ENCODE measurements at regions not wholly inside any gene's neighbourhood (a gene's known extent, or its start where the extent isn't known, plus 50 kb on each side); places are given as distances from the start of the nearest gene placed in this dataset.
"Not testable (repeated sequence)": the region's sequence is repeated elsewhere in the genome, so short reads cannot be mapped to it uniquely, and the experiment has no call there.

DNA sequence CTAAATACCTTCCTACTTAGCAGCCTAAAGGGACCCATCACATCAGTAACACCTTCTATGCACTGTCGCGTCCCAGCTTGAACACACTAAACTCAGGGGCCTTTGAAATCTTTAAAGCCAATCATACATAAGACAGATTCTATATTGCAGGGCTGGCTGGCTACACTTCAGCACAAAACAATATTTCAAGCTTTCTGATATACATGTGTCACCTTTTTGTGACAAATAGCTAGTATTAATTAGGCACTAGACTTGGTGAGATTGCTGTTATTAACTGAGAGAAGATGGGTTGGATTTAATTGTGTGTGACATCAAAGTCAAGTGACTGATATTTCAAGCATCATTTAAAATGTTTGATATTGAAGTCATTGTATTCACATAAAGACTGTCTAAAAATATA lies 148.4 kb downstream of the ZIC4 start:
- Histone ChIP-seq H2AK5ac (ENCODE audit: low read length) (no peak overlapping the region), H4K91ac (ENCODE audit: low read depth, low read length) (no peak overlapping the region), H2AFZ (ENCODE audit: insufficient read depth, low read length, poor library complexity) (no peak overlapping the region), H3K18ac (ENCODE audit: low read length) (no peak overlapping the region), H3K4me3 (ENCODE audit: low read depth, low read length) (no peak overlapping the region), H3K79me2 (ENCODE audit: control insufficient read depth, insufficient read depth, low read length, poor library complexity) (no peaks in the 10 kb centered on the region), H4K8ac (ENCODE audit: low read depth, low read length) (no peak overlapping the region), H2BK5ac (ENCODE audit: low read depth, low read length, poor library complexity) (no peak overlapping the region), H3K14ac (ENCODE audit: low read length) (no peak overlapping the region), H3K4me1 (ENCODE audit: control insufficient read depth in 1 of 2, insufficient read depth in 2 of 2, low read length in 2 of 2) (no peaks in the 10 kb centered on the region), H3K9ac (ENCODE audit: low read length) (no peak overlapping the region), H2BK12ac (ENCODE audit: low read length) (no peak overlapping the region), H3K9me3 (ENCODE audit: insufficient read depth, low read depth, low read length) (no peaks in the 10 kb centered on the region), H3K27me3 (ENCODE audit: insufficient read depth, low read length) (no peaks in the 10 kb centered on the region), H3K4ac (ENCODE audit: low read depth, low read length) (no peak overlapping the region), H4K12ac (ENCODE audit: low read depth, low read length) (no peak overlapping the region), H3K79me1 (ENCODE audit: low read length) (no peaks in the 10 kb centered on the region), H3K4me2 (ENCODE audit: low read length) (no peak overlapping the region), H3K27ac (ENCODE audit: low read depth, low read length) (no peak overlapping the region), H2BK120ac (ENCODE audit: insufficient read depth, low read length, poor library complexity) (no peak overlapping the region), H3K23ac (ENCODE audit: low read length) (no peak overlapping the region), H3K36me3 (ENCODE audit: control insufficient read depth in 1 of 2, insufficient read depth in 2 of 2, low read length in 2 of 2) (no peaks in the 10 kb centered on the region)
- no CpG with 5 or more reads among the region's 2 CpGs for WGBS (ENCODE audit: extremely low coverage, insufficient coverage, insufficient read length)
- no peak for DNase-seq

DNA sequence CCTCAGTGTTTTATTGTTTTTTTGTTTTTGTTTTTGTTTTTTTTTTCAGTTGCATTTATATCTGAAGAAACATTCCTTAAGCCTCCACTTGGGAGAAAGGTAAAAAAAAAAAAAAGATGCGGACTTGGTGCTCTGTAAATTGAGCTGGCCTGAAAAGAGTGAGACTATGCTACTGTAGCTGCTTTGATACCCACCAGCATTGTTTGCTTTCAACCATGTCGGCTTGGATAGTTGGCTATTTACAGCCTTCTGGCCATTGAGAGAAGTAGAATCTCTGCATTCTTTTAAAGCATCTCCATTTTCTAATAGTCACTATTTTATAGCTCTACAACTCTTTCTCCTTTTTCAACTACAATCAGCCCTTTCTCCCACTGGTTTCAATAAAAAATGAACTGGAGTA lies 149.6 kb downstream of the ZIC4 start:
- DNase-seq = no peak
- H4K8ac ChIP-seq (ENCODE audit: low read depth, low read length) = no peak overlapping the region
- no peaks in the 10 kb centered on the region for H3K79me2 ChIP-seq (ENCODE audit: control insufficient read depth, insufficient read depth, low read length, poor library complexity)
- no peak overlapping the region for H2BK5ac ChIP-seq (ENCODE audit: low read depth, low read length, poor library complexity)
- H3K36me3 ChIP-seq (ENCODE audit: control insufficient read depth in 1 of 2, insufficient read depth in 2 of 2, low read length in 2 of 2) = no peaks in the 10 kb centered on the region
- H3K79me1 ChIP-seq (ENCODE audit: low read length) = no peaks in the 10 kb centered on the region
- no peak overlapping the region for H3K4me3 ChIP-seq (ENCODE audit: low read depth, low read length)
- H3K14ac ChIP-seq (ENCODE audit: low read length) = no peak overlapping the region
- no peak overlapping the region for H3K9ac ChIP-seq (ENCODE audit: low read length)
- no peak overlapping the region for H2AFZ ChIP-seq (ENCODE audit: insufficient read depth, low read length, poor library complexity)
- no peak overlapping the region for H2AK5ac ChIP-seq (ENCODE audit: low read length)
- H3K4me1 ChIP-seq (ENCODE audit: control insufficient read depth in 1 of 2, insufficient read depth in 2 of 2, low read length in 2 of 2) = no peaks in the 10 kb centered on the region
- no CpG with 5 or more reads among the region's 2 CpGs for WGBS (ENCODE audit: extremely low coverage, insufficient coverage, insufficient read length)
- no peak overlapping the region for H3K18ac ChIP-seq (ENCODE audit: low read length)
- H3K9me3 ChIP-seq (ENCODE audit: insufficient read depth, low read depth, low read length) = no peaks in the 10 kb centered on the region
- no peak overlapping the region for H3K4ac ChIP-seq (ENCODE audit: low read depth, low read length)
- no peak overlapping the region for H2BK120ac ChIP-seq (ENCODE audit: insufficient read depth, low read length, poor library complexity)
- H3K27ac ChIP-seq (ENCODE audit: low read depth, low read length) = no peak overlapping the region
- no peak overlapping the region for H3K4me2 ChIP-seq (ENCODE audit: low read length)
- H4K12ac ChIP-seq (ENCODE audit: low read depth, low read length) = no peak overlapping the region
- H3K23ac ChIP-seq (ENCODE audit: low read length) = no peak overlapping the region
- no peak overlapping the region for H4K91ac ChIP-seq (ENCODE audit: low read depth, low read length)
- H2BK12ac ChIP-seq (ENCODE audit: low read length) = no peak overlapping the region
- H3K27me3 ChIP-seq (ENCODE audit: insufficient read depth, low read length) = no peaks in the 10 kb centered on the region

DNA sequence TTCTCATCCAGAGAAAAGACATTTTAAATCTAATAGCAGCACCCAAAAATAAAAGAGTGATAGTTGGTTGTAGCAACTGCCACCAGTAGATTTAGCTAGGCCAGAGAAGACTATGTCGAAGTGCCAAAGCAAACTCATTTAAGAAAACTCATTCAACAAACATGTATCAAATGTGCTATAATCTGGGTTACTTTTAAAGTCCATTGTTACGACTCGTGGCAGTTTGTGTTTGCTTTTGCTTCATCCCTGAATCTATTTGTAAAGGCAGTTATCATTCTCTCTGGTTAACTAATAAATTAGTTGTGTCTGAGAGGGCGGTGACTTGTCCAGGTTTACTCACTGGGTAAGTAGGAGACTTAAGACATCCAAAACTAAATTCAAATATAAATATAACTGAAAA lies 159.4 kb downstream of the ZIC4 start:
- no CpG with 5 or more reads among the region's 4 CpGs for WGBS (ENCODE audit: extremely low coverage, insufficient coverage, insufficient read length)
- Histone ChIP-seq H3K4me2 (ENCODE audit: low read length) (no peak overlapping the region), H2BK12ac (ENCODE audit: low read length) (no peak overlapping the region), H3K9me3 (ENCODE audit: insufficient read depth, low read depth, low read length) (no peaks in the 10 kb centered on the region), H3K14ac (ENCODE audit: low read length) (no peak overlapping the region), H2BK5ac (ENCODE audit: low read depth, low read length, poor library complexity) (no peak overlapping the region), H4K12ac (ENCODE audit: low read depth, low read length) (no peak overlapping the region), H3K27ac (ENCODE audit: low read depth, low read length) (no peak overlapping the region), H3K9ac (ENCODE audit: low read length) (no peak overlapping the region), H3K79me2 (ENCODE audit: control insufficient read depth, insufficient read depth, low read length, poor library complexity) (no peaks in the 10 kb centered on the region), H3K27me3 (ENCODE audit: insufficient read depth, low read length) (no peaks in the 10 kb centered on the region), H3K4ac (ENCODE audit: low read depth, low read length) (no peak overlapping the region), H3K4me1 (ENCODE audit: control insufficient read depth in 1 of 2, insufficient read depth in 2 of 2, low read length in 2 of 2) (no peaks in the 10 kb centered on the region), H3K4me3 (ENCODE audit: low read depth, low read length) (no peak overlapping the region), H3K79me1 (ENCODE audit: low read length) (no peaks in the 10 kb centered on the region), H2AFZ (ENCODE audit: insufficient read depth, low read length, poor library complexity) (no peak overlapping the region), H3K18ac (ENCODE audit: low read length) (no peak overlapping the region), H4K8ac (ENCODE audit: low read depth, low read length) (no peak overlapping the region), H2AK5ac (ENCODE audit: low read length) (no peak overlapping the region), H3K23ac (ENCODE audit: low read length) (no peak overlapping the region), H2BK120ac (ENCODE audit: insufficient read depth, low read length, poor library complexity) (no peak overlapping the region), H4K91ac (ENCODE audit: low read depth, low read length) (no peak overlapping the region), H3K36me3 (ENCODE audit: control insufficient read depth in 1 of 2, insufficient read depth in 2 of 2, low read length in 2 of 2) (no peaks in the 10 kb centered on the region)
- no peak for DNase-seq

DNA sequence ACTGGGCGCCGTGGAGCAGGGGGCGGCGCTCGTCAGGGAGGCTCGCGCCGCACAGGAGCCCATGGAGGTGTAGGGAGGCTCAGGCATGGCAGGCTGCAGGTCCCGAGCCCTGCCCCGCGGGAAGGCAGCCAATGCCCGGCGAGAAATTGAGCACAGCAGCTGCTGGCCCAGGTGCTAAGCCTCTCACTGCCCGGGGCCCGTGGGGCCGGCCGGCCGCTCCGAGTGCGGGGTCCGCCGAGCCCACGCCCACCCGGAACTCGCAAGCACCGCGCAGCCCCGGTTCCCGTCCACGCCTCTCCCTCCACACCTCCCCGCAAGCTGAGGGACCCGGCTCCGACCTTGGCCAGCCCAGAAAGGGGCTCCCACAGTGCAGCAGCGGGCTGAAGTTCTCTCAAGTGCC lies 160.7 kb downstream of the ZIC4 start:
- not testable (repeated sequence) for H3K27ac ChIP-seq (ENCODE audit: low read depth, low read length); H3K4me2 ChIP-seq (ENCODE audit: low read length); H2AFZ ChIP-seq (ENCODE audit: insufficient read depth, low read length, poor library complexity); H3K9ac ChIP-seq (ENCODE audit: low read length); H3K4me3 ChIP-seq (ENCODE audit: low read depth, low read length); H4K8ac ChIP-seq (ENCODE audit: low read depth, low read length); H3K18ac ChIP-seq (ENCODE audit: low read length); H3K9me3 ChIP-seq (ENCODE audit: insufficient read depth, low read depth, low read length); H3K14ac ChIP-seq (ENCODE audit: low read length); H3K79me1 ChIP-seq (ENCODE audit: low read length); DNase-seq; H3K27me3 ChIP-seq (ENCODE audit: insufficient read depth, low read length); H3K79me2 ChIP-seq (ENCODE audit: control insufficient read depth, insufficient read depth, low read length, poor library complexity); H2BK12ac ChIP-seq (ENCODE audit: low read length); H3K4me1 ChIP-seq (ENCODE audit: control insufficient read depth in 1 of 2, insufficient read depth in 2 of 2, low read length in 2 of 2); H3K23ac ChIP-seq (ENCODE audit: low read length); H2AK5ac ChIP-seq (ENCODE audit: low read length); H3K36me3 ChIP-seq (ENCODE audit: control insufficient read depth in 1 of 2, insufficient read depth in 2 of 2, low read length in 2 of 2); H4K91ac ChIP-seq (ENCODE audit: low read depth, low read length); H4K12ac ChIP-seq (ENCODE audit: low read depth, low read length); H2BK120ac ChIP-seq (ENCODE audit: insufficient read depth, low read length, poor library complexity); H3K4ac ChIP-seq (ENCODE audit: low read depth, low read length); H2BK5ac ChIP-seq (ENCODE audit: low read depth, low read length, poor library complexity)
- no CpG with 5 or more reads among the region's 34 CpGs for WGBS (ENCODE audit: extremely low coverage, insufficient coverage, insufficient read length)
